ENCODE measurements at regions not wholly inside any gene's neighbourhood (a gene's known extent, or its start where the extent isn't known, plus 50 kb on each side); places are given as distances from the start of the nearest gene placed in this dataset.

DNA sequence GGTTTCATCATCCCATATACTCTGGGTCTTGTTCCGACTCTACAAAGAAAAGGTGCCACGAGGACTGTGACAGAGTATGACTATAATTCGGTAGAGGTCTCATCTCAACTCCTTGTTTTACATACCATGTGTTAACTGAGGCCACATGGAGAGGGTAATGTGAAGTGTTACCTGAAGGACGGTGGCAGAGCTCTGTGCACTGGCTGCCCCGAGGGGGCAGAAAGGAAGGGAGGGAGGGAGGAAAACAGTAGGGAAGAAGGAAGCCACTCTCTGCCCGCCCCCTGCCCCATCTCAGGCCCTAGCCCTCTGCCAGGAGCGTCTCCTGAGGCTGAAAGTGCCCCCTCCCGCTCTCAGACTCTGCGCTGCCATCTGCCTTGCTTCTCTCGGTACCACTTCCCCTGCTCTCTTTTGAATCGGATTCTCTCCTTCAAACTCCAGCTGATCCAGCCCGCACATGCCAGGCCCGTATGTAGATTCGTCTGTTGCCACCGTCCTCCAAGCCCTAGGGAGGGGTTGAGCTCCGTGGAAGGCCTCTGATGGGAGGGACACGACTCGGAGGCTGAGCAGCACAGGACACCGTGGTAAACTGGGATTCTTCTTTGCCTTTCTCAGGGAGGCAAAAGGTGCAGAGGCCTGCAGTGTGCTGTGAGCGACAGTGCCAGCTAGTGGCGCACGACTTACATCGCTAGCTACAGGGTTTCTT, 70.5 kb upstream of the ATP10A start:
- H4K20me1 ChIP-seq (ENCODE audit: control insufficient read depth, insufficient read depth, low read depth, low read length), result no peaks in the 10 kb centered on the region
- H3K36me3 ChIP-seq (ENCODE audit: control insufficient read depth, low read length), result no peaks in the 10 kb centered on the region
- no peaks in the 10 kb centered on the region for H3K4me1 ChIP-seq (ENCODE audit: control insufficient read depth, low read length)
- peaks cover 28% of the 10 kb centered on the region; the same call in 1 of the 2 replicates for H3K9me3 ChIP-seq (ENCODE audit: control insufficient read depth, insufficient read depth, low read length)
- H3K4me2 ChIP-seq (ENCODE audit: low read length), result no peak overlapping the region
- no peak overlapping the region for H3K27ac ChIP-seq (ENCODE audit: low read depth, low read length)
- H3K27me3 ChIP-seq (ENCODE audit: control insufficient read depth, low read length), result no peaks in the 10 kb centered on the region
- no peaks in the 10 kb centered on the region for H3F3A ChIP-seq (ENCODE audit: control insufficient read depth, insufficient read depth)
- TF ChIP-seq EZH2phosphoT487 (IDR thresholded peaks at IDR 0.05; ENCODE audit: borderline replicate concordance, low read length), result no peak
- TF ChIP-seq, protein P1, sequence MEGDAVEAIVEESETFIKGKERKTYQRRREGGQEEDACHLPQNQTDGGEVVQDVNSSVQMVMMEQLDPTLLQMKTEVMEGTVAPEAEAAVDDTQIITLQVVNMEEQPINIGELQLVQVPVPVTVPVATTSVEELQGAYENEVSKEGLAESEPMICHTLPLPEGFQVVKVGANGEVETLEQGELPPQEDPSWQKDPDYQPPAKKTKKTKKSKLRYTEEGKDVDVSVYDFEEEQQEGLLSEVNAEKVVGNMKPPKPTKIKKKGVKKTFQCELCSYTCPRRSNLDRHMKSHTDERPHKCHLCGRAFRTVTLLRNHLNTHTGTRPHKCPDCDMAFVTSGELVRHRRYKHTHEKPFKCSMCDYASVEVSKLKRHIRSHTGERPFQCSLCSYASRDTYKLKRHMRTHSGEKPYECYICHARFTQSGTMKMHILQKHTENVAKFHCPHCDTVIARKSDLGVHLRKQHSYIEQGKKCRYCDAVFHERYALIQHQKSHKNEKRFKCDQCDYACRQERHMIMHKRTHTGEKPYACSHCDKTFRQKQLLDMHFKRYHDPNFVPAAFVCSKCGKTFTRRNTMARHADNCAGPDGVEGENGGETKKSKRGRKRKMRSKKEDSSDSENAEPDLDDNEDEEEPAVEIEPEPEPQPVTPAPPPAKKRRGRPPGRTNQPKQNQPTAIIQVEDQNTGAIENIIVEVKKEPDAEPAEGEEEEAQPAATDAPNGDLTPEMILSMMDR (IDR thresholded peaks at IDR 0.05; ENCODE audit: low read depth, low read length, poor library complexity, severe bottlenecking), result no peak
- H3K9me2 ChIP-seq (replicated peaks; ENCODE audit: control insufficient read depth, low read length), result no peaks in the 10 kb centered on the region
- no peak overlapping the region for H3K4me3 ChIP-seq (ENCODE audit: low read length)
- H3K79me2 ChIP-seq (ENCODE audit: control insufficient read depth, low read length), result no peaks in the 10 kb centered on the region

DNA sequence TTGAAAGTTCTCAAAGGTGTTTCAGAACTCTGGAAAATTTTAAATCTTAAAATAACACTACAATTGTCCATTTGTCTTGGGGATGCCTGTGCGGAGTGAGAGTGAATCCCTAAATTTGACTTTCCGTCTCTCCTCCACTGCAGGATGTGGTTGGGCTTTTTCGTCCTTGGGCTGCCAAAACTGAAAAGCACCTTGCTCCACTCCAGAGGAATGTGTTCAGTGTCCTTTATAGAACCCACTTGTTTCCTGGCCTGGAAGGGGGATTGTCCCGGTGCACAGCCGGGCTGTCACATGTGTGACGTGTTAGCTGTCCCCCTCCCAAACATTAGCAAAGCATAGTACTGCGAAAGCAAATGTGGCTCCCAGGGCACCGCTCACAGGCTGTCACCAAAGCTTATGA, 69.6 kb upstream of the ATP10A start:
- Histone ChIP-seq H3K4me2 (ENCODE audit: low read length) (no peak overlapping the region), H3K4me1 (ENCODE audit: control insufficient read depth, low read length) (no peaks in the 10 kb centered on the region), H3K27ac (ENCODE audit: low read depth, low read length) (no peak overlapping the region), H3K79me2 (ENCODE audit: control insufficient read depth, low read length) (no peaks in the 10 kb centered on the region), H3K4me3 (ENCODE audit: low read length) (no peak overlapping the region), H4K20me1 (ENCODE audit: control insufficient read depth, insufficient read depth, low read depth, low read length) (no peaks in the 10 kb centered on the region), H3K36me3 (ENCODE audit: control insufficient read depth, low read length) (no peaks in the 10 kb centered on the region), H3K9me3 (ENCODE audit: control insufficient read depth, insufficient read depth, low read length) (peaks cover 23% of the 10 kb centered on the region; the same call in 1 of the 2 replicates), H3F3A (ENCODE audit: control insufficient read depth, insufficient read depth) (no peaks in the 10 kb centered on the region), H3K27me3 (ENCODE audit: control insufficient read depth, low read length) (no peaks in the 10 kb centered on the region), H3K9me2 (replicated peaks; ENCODE audit: control insufficient read depth, low read length) (no peaks in the 10 kb centered on the region)
- no peak for TF ChIP-seq EZH2phosphoT487 (IDR thresholded peaks at IDR 0.05; ENCODE audit: borderline replicate concordance, low read length)
- TF ChIP-seq, protein P1 (IDR thresholded peaks at IDR 0.05; ENCODE audit: low read depth, low read length, poor library complexity, severe bottlenecking), result no peak

DNA sequence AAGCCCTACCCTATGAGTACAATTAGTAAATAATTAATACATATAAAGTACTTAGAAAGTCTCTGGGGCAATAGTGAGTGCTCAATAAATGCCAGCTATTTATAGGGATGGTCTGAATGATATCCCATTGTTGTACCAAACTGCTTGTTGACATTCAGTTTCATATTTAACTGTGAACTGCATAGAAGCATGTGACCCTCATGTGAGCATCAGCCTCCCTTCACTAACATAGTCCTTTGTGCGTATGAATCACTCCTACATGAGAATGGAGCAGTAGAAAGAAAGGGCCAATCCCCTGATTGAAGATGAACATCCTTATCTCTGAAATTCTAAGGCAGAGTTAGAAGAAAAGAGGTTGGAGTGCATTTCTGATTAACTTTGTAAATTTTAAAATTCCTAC, 68.7 kb upstream of the ATP10A start:
- peaks cover 18% of the 10 kb centered on the region; the same call in 1 of the 2 replicates for H3K9me3 ChIP-seq (ENCODE audit: control insufficient read depth, insufficient read depth, low read length)
- H3K4me2 ChIP-seq (ENCODE audit: low read length), result no peak overlapping the region
- H3K27me3 ChIP-seq (ENCODE audit: control insufficient read depth, low read length), result no peaks in the 10 kb centered on the region
- H3K27ac ChIP-seq (ENCODE audit: low read depth, low read length), result no peak overlapping the region
- H3F3A ChIP-seq (ENCODE audit: control insufficient read depth, insufficient read depth), result no peaks in the 10 kb centered on the region
- no peaks in the 10 kb centered on the region for H3K36me3 ChIP-seq (ENCODE audit: control insufficient read depth, low read length)
- no peak for TF ChIP-seq EZH2phosphoT487 (IDR thresholded peaks at IDR 0.05; ENCODE audit: borderline replicate concordance, low read length)
- TF ChIP-seq, protein P1 (IDR thresholded peaks at IDR 0.05; ENCODE audit: low read depth, low read length, poor library complexity, severe bottlenecking), result no peak
- H4K20me1 ChIP-seq (ENCODE audit: control insufficient read depth, insufficient read depth, low read depth, low read length), result no peaks in the 10 kb centered on the region
- H3K9me2 ChIP-seq (replicated peaks; ENCODE audit: control insufficient read depth, low read length), result no peaks in the 10 kb centered on the region
- no peaks in the 10 kb centered on the region for H3K4me1 ChIP-seq (ENCODE audit: control insufficient read depth, low read length)
- H3K4me3 ChIP-seq (ENCODE audit: low read length), result no peak overlapping the region
- no peaks in the 10 kb centered on the region for H3K79me2 ChIP-seq (ENCODE audit: control insufficient read depth, low read length)
